ENCODE measurements at regions not wholly inside any gene's neighbourhood (a gene's known extent, or its start where the extent isn't known, plus 50 kb on each side); places are given as distances from the start of the nearest gene placed in this dataset.

DNA sequence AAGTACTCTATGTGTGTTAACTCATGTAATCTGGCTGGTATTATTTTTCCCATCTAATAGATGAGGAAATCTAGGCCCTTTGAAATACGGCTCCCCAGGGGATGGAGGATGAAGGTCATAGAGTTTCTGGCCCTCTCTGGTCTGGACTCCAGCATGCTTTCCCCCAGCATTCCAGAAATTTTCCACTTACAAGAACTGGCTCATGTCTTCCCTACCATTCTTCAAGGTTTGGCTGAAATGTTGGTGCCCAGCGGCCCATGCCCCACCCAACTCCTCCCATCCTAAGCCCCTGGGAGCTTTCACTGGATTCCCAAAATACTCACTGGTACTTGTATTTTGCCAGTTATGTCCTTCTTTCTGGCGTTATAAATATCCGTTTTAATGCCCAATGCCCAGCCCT lies 237.5 kb upstream of the NLRP1 start:
- no peak for DNase-seq (ENCODE audit: low spot score)

DNA sequence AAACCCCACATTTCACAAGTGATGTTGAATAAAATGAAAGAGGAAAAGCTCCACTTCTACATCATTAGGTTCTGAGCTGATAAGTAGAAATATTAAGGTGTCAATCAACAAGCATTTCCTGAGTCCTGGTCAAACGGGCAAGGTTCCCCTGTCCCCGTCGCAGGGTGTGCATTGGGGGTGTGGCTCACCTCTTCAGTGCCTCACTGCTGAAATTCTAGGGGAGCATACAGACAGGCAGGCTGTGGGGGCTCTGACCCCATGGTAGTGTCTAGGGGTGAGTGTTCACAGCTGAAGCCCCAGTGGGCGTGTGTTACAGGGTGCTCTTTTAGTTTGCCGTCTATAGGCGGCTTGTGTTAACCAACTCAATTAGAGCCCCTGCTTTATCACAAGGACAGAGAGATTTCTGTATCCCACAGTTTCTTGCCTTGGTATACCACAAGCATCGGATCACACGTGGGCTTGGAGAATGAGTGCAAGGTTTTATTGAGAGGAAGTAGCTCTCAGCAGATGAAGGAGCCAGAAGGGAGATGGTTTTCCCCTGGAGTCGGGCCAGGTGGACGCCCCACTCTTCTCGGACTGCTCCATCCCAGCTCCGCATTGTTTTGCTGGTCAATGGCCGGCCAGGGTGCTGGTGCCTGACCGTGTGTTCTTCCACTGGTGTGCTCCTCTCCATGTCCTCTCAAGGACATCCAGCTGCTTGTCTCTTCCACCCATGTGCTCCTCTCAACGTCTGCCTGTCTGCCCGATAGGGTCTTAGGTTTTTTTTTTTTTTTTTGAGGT lies 238.2 kb upstream of the NLRP1 start:
- no peaks in the 10 kb centered on the region for H3K9me3 ChIP-seq
- intact Hi-C loops (cut with DNase I), result no loop called here
- H3K27ac ChIP-seq, result no peak overlapping the region
- peaks cover 2% of the 10 kb centered on the region for H3K27me3 ChIP-seq (replicated peaks; ENCODE audit: insufficient read depth)
- DNase-seq (ENCODE audit: low spot score), result no peak
- H3K36me3 ChIP-seq, result no peaks in the 10 kb centered on the region
- no peak for TF ChIP-seq POLR2AphosphoS5 (IDR thresholded peaks at IDR 0.05)
- TF ChIP-seq, protein P1, sequence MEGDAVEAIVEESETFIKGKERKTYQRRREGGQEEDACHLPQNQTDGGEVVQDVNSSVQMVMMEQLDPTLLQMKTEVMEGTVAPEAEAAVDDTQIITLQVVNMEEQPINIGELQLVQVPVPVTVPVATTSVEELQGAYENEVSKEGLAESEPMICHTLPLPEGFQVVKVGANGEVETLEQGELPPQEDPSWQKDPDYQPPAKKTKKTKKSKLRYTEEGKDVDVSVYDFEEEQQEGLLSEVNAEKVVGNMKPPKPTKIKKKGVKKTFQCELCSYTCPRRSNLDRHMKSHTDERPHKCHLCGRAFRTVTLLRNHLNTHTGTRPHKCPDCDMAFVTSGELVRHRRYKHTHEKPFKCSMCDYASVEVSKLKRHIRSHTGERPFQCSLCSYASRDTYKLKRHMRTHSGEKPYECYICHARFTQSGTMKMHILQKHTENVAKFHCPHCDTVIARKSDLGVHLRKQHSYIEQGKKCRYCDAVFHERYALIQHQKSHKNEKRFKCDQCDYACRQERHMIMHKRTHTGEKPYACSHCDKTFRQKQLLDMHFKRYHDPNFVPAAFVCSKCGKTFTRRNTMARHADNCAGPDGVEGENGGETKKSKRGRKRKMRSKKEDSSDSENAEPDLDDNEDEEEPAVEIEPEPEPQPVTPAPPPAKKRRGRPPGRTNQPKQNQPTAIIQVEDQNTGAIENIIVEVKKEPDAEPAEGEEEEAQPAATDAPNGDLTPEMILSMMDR (IDR thresholded peaks at IDR 0.05), result no peak
- no peak for TF ChIP-seq POLR2A (IDR thresholded peaks at IDR 0.05)
- WGBS, result 76% methylated on average over 16 of the region's 16 CpGs
- no peaks in the 10 kb centered on the region for H3K4me1 ChIP-seq (replicated peaks)
- no peak overlapping the region for H3K4me3 ChIP-seq

More for the DNA sequence above, 237.5 kb upstream of the NLRP1 start:
- no peak overlapping the region for H3K4me3 ChIP-seq
- H3K4me1 ChIP-seq (replicated peaks), result no peaks in the 10 kb centered on the region
- 80% methylated on average over 4 of the region's 4 CpGs for WGBS
- H3K9me3 ChIP-seq, result no peaks in the 10 kb centered on the region
- H3K27ac ChIP-seq, result no peak overlapping the region
- H3K27me3 ChIP-seq (replicated peaks; ENCODE audit: insufficient read depth), result peaks cover 2% of the 10 kb centered on the region
- H3K36me3 ChIP-seq, result no peaks in the 10 kb centered on the region
- intact Hi-C loops (cut with DNase I), result no loop called here
- no peak for TF ChIP-seq POLR2A (IDR thresholded peaks at IDR 0.05)
- no peak for TF ChIP-seq POLR2AphosphoS5 (IDR thresholded peaks at IDR 0.05)
- TF ChIP-seq, protein P1 (IDR thresholded peaks at IDR 0.05), result no peak

DNA sequence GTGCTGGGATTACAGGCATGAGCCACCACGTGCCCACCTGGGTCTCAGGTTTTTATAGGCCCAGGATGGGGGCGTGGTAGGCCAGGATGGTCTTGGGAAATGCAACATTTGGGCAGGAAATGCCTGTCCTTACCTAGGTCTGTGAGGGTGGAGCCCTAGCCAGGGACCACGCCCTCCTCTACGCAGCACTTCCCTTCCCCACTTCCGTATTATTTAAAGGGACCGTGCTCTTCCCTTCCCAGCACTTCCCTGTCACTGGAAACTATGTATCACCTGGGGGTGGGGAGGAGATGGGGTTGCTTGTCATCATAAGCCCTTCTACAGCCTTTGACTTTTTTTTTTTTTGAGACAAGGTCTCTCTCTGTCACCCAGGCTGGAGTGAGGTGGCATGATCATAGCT lies 238.9 kb upstream of the NLRP1 start:
- Histone ChIP-seq H3K36me3 (no peaks in the 10 kb centered on the region), H3K4me3 (no peak overlapping the region), H3K27ac (no peak overlapping the region), H3K9me3 (no peaks in the 10 kb centered on the region), H3K27me3 (replicated peaks; ENCODE audit: insufficient read depth) (peaks cover 2% of the 10 kb centered on the region), H3K4me1 (replicated peaks) (no peaks in the 10 kb centered on the region)
- TF ChIP-seq, protein P1 (IDR thresholded peaks at IDR 0.05), result no peak
- no peak for TF ChIP-seq POLR2A (IDR thresholded peaks at IDR 0.05)
- no peak for TF ChIP-seq POLR2AphosphoS5 (IDR thresholded peaks at IDR 0.05)
- 55% methylated on average over 6 of the region's 6 CpGs for WGBS
- intact Hi-C loops (cut with DNase I), result no loop called here
- DNase-seq (ENCODE audit: low spot score), result no peak

DNA sequence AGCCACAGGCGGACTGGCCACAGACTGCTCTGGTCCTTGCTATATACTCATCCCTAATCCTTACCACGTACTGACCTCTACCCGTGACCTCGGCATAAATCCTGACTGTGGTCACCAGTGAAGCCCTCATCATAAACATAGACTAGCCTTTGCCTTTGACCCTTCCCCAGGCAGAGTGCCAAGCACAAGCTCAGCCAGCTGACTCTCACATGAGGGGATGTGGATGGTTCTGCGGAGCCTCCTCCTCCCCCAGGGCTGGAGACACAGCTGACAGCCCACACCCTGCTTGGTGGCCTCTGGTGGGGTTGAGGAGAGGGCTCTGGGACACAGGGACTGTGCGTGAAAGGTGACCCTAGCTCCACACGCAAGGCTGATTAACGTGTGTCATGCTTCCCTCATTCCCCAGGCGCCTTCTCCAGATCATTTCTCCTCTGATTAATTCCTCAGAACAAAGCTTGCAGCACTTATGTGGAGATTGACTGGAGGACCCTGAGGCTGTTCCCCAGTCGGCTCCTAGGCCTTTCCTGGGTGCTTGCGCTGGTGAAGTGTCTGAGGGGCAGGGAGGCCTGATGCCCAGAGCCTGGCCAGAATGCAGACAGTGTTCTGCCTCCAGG lies 241.5 kb upstream of the NLRP1 start:
- no peak overlapping the region for H3K27ac ChIP-seq
- no peaks in the 10 kb centered on the region for H3K9me3 ChIP-seq
- 77% methylated on average over 11 of the region's 11 CpGs for WGBS
- peaks cover 2% of the 10 kb centered on the region for H3K27me3 ChIP-seq (replicated peaks; ENCODE audit: insufficient read depth)
- DNase-seq (ENCODE audit: low spot score), result no peak
- H3K36me3 ChIP-seq, result no peaks in the 10 kb centered on the region
- no peaks in the 10 kb centered on the region for H3K4me1 ChIP-seq (replicated peaks)
- no peak overlapping the region for H3K4me3 ChIP-seq
- TF ChIP-seq POLR2AphosphoS5 (IDR thresholded peaks at IDR 0.05) (no peak), POLR2A (IDR thresholded peaks at IDR 0.05) (no peak)
- TF ChIP-seq, protein P1 (IDR thresholded peaks at IDR 0.05), result no peak
- intact Hi-C loops (cut with DNase I), result no loop called here

DNA sequence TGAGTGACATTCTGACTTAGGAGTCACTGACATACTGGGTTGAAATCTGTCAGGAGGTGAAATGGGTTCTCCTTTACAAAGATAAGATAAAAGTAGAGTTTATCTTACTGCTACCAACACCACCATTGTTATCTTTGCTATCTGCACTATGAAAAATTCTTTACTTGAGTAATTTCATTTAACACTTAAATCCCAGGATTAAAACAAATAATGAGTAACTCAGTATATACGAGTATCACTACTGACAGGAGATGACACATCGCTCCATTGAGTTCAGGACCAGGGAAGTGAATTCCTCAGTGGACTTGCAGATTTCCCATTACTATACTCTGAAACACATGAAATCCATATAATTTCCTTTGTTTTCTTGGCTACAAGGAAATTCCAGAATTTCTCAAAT lies 242.1 kb upstream of the NLRP1 start:
- Histone ChIP-seq H3K4me1 (replicated peaks) (no peaks in the 10 kb centered on the region), H3K27me3 (replicated peaks; ENCODE audit: insufficient read depth) (peaks cover 2% of the 10 kb centered on the region), H3K9me3 (no peaks in the 10 kb centered on the region), H3K4me3 (no peak overlapping the region), H3K36me3 (no peaks in the 10 kb centered on the region), H3K27ac (no peak overlapping the region)
- no peak for DNase-seq (ENCODE audit: low spot score)
- WGBS, result 75% methylated on average over 2 of the region's 2 CpGs
- TF ChIP-seq POLR2AphosphoS5 (IDR thresholded peaks at IDR 0.05) (no peak), POLR2A (IDR thresholded peaks at IDR 0.05) (no peak)
- TF ChIP-seq, protein P1 (IDR thresholded peaks at IDR 0.05), result no peak
- intact Hi-C loops (cut with DNase I), result no loop called here

Data from prostate gland (tissue), 2 donors.